HG02973 (cell line): ENCODE measurements at regions not wholly inside any gene's neighbourhood (a gene's known extent, or its start where the extent isn't known, plus 50 kb on each side); places are given as distances from the start of the nearest gene placed in this dataset.

Source experiments
- ATAC-seq: cut with Tn5 transposase; IDR thresholded peaks from one replicate; pipeline ENCODE4 v1.9.1; 2021; ENCODE audit warnings: moderate library complexity; ENCODE audit not compliant: unreplicated experiment

- no peak for ATAC-seq
These were observed 781.0 kb downstream of the LIG4 start for GRCh38 chr13:107434347-107434746.

GRCh38 chr13:107427536-107427935 lies 787.8 kb downstream of the LIG4 start:
- no peak for ATAC-seq

- ATAC-seq = no peak
These were observed 792.9 kb downstream of the LIG4 start for GRCh38 chr13:107422421-107422820.

GRCh38 chr13:107421951-107422350 lies 793.4 kb downstream of the LIG4 start:
- ATAC-seq = no peak

- no peak for ATAC-seq
These were observed 794.3 kb downstream of the LIG4 start for GRCh38 chr13:107421028-107421427.

DNA sequence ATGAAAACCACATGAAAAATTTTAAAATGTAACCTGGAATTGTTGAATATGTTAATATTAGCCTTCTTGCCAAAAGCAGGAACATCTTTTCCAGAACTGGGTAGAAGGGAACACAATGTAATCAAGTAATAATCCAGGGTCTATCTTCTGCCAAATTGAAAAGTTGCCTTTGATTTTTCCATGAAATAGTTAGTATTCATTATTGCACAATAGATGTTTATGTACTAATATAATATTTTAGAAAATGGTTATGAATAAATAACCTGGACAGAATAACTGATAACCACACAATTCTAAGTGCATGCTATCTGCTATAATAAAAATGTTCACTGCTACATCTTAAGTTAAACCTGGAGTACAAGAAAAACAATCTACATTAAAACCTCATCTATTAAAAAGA lies 802.3 kb downstream of the LIG4 start:
- ATAC-seq = no peak

DNA sequence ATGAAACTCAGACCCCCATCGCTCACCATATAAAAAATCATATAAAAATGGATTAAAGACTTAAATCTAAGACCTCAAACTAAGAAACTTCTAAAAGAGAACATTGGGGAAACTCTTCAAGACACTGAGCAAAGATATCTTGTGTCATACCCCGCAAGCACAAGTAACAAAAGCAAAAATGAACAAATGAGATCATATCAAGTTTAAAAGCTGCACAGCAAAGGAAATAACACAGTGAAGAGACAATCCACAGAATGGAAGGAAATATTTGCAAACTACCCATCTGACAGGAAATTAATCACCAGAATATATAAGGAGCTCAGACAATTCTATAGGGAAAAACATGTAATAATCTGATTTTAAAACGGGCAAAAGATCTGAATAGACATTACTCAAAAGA lies 808.3 kb downstream of the LIG4 start:
- no peak for ATAC-seq

DNA sequence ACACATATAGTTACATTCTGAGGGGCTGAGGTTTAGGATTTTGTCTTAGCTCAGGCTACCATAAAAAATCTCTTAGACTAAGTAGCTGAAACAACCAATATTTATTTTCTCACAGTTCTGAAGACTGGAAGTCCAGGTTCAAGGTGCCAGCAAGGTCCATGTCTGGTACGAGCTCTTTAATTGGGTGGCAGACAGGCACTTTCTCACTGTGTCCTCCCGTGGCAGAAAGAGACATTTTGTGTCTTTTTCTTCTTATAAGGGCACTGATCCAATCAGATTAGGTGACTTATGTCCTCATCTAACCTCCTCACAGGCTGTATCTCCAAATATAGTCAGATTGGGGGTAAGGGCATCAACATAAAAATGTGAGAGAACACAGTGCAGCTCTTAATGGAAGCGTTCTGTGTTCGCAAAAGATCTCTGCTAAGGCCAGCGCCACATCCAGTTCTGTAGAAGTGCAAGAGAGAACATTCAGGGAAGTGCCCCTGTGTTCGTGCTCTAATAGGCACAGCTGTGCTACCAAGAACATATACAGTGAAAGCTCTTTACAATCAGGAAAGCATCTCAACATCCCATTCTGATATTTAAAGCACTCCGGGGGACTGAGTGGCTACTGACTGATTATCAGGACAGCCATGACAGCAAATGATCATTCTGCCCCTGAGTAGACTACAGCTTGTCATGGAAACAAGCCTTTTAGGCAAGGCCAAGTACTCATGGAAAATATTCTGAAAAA lies 819.2 kb downstream of the LIG4 start:
- ATAC-seq = no peak

DNA sequence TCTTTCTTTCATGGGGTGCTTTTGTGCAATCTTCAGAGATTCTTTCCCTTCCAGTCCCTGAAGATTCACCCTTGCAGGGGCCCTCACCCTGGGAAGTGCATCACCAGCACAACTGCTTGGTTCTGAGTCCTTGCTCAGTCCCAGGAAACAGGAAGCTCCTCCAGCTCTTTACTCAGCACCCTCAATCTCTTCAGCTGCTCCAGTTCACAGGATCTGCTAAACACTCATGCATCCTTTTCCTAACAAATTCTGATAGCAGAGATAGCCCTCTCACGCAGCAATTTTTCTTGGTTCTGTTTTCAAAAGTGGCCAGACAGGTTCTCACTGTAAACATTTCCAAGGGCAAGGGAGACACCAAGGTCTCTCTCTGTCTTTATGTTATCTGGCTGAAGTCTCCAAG lies 823.1 kb downstream of the LIG4 start:
- no peak for ATAC-seq

GRCh38 chr13:107387525-107387924 lies 819.6 kb upstream of the ARGLU1 start:
- no peak for ATAC-seq

DNA sequence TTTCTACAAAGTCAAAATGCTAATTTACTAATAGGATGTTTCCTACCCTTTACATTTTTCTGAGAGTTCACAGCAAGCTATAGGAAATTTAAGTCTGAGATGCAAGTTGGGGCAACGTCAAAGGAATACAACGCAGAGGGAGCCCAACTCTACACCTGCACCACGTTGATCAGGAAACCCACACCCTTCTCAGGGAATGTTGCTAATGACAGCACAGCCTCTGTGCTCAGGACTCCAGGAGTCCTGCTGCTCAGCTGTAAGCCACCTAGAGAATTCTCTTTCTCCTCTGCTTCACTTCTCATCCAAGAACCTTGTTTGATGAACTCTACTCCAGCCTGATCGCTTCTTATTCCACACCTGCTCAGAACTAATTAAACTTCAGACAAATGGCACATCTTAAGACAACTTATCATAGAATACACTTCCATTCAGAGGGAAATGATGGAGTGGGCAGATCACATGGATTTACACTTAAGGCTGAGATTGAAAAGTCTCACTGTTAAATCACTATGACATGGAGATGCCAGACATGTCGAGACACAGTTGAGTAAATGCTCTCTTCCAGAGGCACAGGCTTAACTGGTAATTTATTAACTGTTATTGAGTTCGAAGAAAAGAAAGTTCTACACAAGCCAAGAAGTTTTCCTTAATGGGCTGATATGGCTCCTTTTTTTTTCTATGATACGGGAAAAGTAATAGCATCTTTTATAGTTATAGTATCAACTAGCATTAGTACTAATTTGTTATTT lies 811.6 kb upstream of the ARGLU1 start:
- ATAC-seq = no peak

- no peak for ATAC-seq
These were observed 808.6 kb upstream of the ARGLU1 start for GRCh38 chr13:107376341-107377125.

DNA sequence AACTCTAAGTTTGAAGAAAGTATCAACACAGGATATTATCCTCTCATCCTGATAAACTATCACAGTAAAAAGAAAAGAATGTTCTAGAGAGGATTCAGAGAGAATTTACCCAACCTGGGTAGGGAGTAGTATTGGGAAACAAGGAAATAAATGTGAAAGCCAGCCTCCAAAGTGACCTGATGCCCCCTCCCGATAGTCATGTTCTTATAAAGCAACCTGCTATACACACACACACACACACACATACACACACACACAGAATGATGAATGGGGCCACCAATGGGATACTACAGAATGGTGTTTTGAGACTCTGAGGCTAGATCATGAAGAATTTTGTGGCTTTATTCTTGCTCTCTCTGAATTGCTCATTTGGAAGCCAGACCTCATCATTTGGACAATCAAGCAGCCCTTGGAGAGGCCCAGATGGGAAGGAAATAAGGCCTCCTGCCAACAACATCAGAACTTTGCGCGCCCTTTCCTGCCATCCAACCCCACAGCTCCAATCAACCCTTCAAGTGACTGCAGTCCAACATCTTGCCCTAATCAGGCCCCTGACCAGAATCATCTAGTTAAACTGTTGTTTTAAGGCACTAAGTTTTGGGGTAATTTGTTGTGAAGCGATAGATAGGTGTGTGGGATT lies 807.9 kb upstream of the ARGLU1 start:
- ATAC-seq = no peak

DNA sequence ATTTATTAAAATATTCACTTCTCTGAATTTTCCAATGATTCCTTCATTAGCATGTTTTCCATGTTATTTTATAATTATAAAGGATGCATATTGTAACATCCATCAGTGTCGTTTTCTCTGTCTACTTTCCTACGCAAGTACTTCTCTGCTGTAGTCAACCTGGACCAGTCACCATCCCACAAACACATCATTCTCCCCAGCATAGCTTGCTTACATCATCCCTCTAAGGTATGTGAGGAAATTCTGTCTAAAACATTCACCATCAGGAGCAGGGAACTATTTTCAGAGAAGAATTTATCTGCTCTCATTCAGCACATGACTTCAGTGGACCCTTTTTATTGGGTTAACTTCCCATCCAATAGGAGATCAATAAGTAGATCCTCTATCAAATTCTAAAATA lies 806.1 kb upstream of the ARGLU1 start:
- no peak for ATAC-seq

- no peak for ATAC-seq
These were observed 805.6 kb upstream of the ARGLU1 start for GRCh38 chr13:107373551-107373950.

- ATAC-seq = no peak
These were observed 802.3 kb upstream of the ARGLU1 start for GRCh38 chr13:107370015-107370785.

GRCh38 chr13:107367258-107367657 lies 799.3 kb upstream of the ARGLU1 start:
- ATAC-seq = no peak

- no peak for ATAC-seq
These were observed 797.7 kb upstream of the ARGLU1 start for GRCh38 chr13:107365466-107366215.

GRCh38 chr13:107364658-107365057 lies 796.7 kb upstream of the ARGLU1 start:
- ATAC-seq = no peak

- no peak for ATAC-seq
These were observed 793.7 kb upstream of the ARGLU1 start for GRCh38 chr13:107361666-107362065.
